HL-60 (cell line): ENCODE measurements at regions not wholly inside any gene's neighbourhood (a gene's known extent, or its start where the extent isn't known, plus 50 kb on each side); places are given as distances from the start of the nearest gene placed in this dataset.

ENCODE experiments used
- CTCF ChIP-seq: IDR thresholded peaks from one replicate; pipeline ENCODE4 v1.5.1; 2011; ENCODE audit warnings: low read length, control low read depth, inconsistent platforms; ENCODE audit not compliant: insufficient read depth
- REST ChIP-seq: IDR thresholded peaks from 2 replicates; pipeline ENCODE4 v1.6.1; 2012; ENCODE audit warnings: low read depth; ENCODE audit not compliant: insufficient replicate concordance

GRCh38 chr2:163247847-163248220 lies 409.3 kb upstream of the KCNH7 start:
- no peak for TF ChIP-seq CTCF
- TF ChIP-seq REST, result no peak
